ENCODE measurements at regions not wholly inside any gene's neighbourhood (a gene's known extent, or its start where the extent isn't known, plus 50 kb on each side); places are given as distances from the start of the nearest gene placed in this dataset.

DNA sequence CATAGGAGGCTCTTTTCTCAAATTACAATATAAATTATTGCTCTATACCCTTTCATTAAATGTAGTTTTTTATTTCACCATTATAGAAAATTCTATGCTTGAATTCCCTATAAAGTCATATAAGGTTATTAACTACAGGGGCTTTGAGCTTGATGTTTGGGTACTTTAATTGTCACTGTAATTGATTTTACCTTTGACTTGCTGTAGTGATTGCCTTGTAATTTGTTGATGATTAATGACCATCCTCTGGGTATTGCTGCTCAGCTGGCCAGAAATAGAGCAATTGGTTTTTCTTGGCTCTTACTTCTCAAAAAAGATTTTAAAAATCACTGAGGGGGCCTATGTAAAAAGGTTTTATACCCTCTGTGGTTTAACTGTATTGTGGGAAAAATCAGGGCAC, 1186.0 kb downstream of the KHDRBS2 start:
- TF ChIP-seq POLR2A (IDR thresholded peaks at IDR 0.05) = no peak
- TF ChIP-seq, protein P1, sequence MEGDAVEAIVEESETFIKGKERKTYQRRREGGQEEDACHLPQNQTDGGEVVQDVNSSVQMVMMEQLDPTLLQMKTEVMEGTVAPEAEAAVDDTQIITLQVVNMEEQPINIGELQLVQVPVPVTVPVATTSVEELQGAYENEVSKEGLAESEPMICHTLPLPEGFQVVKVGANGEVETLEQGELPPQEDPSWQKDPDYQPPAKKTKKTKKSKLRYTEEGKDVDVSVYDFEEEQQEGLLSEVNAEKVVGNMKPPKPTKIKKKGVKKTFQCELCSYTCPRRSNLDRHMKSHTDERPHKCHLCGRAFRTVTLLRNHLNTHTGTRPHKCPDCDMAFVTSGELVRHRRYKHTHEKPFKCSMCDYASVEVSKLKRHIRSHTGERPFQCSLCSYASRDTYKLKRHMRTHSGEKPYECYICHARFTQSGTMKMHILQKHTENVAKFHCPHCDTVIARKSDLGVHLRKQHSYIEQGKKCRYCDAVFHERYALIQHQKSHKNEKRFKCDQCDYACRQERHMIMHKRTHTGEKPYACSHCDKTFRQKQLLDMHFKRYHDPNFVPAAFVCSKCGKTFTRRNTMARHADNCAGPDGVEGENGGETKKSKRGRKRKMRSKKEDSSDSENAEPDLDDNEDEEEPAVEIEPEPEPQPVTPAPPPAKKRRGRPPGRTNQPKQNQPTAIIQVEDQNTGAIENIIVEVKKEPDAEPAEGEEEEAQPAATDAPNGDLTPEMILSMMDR (IDR thresholded peaks at IDR 0.05 in 8 of 11, conservative IDR thresholded peaks at IDR 0.05 in 3 of 11) = no peak

All from spleen (tissue), 7 donors.